GM06990 (cell line): ENCODE measurements at regions not wholly inside any gene's neighbourhood (a gene's known extent, or its start where the extent isn't known, plus 50 kb on each side); places are given as distances from the start of the nearest gene placed in this dataset.
"Not testable (repeated sequence)": the region's sequence is repeated elsewhere in the genome, so short reads cannot be mapped to it uniquely, and the experiment has no call there.

Experiments
- DNase-seq: peaks from one replicate; pipeline ENCODE4 v3.0.0-alpha.2; 2011; ENCODE audit not compliant: insufficient read length; ENCODE audit errors: extremely low read depth
- H3K27me3 ChIP-seq: replicated peaks from 2 replicates; pipeline ENCODE4 v1.6.0; 2011; ENCODE audit warnings: low read length; ENCODE audit not compliant: control insufficient read depth, insufficient read depth
- H3K36me3 ChIP-seq: 2 replicates; pipeline ENCODE4 v1.5.1; 2011; ENCODE audit warnings: low read length; ENCODE audit not compliant: control insufficient read depth, insufficient read depth
- H3K4me3 ChIP-seq: replicated peaks from 2 replicates; pipeline ENCODE4 v1.5.1; 2011; ENCODE audit warnings: low read depth, mild to moderate bottlenecking, control low read depth, low read length
- TF ChIP-seq, protein P1 (sequence below): IDR thresholded peaks from 2 replicates; pipeline ENCODE4 v1.5.1; 2011; ENCODE audit warnings: low read length, control low read depth, mild to moderate bottlenecking, inconsistent platforms; ENCODE audit not compliant: insufficient read depth, poor library complexity, severe bottlenecking

DNA sequence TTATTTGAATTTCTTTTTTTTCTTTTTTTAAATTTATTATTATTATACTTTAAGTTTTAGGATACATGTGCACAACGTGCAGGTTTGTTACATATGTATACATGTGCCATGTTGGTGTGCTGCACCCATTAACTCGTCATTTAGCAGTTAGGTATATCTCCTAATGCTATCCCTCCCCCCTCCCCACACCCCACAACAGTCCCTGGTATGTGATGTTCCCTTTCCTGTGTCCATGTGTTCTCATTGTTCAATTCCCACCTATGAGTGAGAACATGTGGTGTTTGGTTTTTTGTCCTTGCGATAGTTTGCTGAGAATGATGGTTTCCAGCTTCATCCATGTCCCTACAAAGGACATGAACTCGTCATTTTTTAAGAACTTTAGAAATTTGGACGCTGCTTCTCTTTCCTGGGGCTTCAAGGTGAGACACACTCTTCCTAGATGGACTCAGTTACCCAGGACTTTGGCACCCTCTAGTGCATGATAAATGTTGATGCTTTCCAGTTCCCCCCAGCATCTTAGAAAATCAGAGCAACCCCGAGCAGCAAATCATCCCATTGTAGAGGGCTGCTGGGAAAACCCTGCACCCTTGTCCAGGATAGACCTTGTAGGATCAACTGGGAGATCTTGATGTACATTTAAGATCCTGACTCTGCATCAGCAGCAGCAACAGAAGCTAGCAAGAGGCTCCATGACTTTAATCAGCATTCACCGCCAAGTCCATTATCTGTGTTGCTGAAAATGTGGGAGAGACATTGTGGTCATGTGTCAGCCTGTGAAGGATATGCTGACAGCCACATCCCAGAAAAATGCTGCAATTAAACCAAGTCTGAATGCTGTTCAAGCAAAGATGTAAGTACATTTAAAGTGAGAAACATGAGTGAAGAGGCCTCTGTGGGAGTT lies 266.9 kb upstream of the FAM78B start:
- TF ChIP-seq, protein P1, sequence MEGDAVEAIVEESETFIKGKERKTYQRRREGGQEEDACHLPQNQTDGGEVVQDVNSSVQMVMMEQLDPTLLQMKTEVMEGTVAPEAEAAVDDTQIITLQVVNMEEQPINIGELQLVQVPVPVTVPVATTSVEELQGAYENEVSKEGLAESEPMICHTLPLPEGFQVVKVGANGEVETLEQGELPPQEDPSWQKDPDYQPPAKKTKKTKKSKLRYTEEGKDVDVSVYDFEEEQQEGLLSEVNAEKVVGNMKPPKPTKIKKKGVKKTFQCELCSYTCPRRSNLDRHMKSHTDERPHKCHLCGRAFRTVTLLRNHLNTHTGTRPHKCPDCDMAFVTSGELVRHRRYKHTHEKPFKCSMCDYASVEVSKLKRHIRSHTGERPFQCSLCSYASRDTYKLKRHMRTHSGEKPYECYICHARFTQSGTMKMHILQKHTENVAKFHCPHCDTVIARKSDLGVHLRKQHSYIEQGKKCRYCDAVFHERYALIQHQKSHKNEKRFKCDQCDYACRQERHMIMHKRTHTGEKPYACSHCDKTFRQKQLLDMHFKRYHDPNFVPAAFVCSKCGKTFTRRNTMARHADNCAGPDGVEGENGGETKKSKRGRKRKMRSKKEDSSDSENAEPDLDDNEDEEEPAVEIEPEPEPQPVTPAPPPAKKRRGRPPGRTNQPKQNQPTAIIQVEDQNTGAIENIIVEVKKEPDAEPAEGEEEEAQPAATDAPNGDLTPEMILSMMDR: peak; percentile 44
- H3K36me3 ChIP-seq, H3K4me3 ChIP-seq, H3K27me3 ChIP-seq, DNase-seq: not testable (repeated sequence)

DNA sequence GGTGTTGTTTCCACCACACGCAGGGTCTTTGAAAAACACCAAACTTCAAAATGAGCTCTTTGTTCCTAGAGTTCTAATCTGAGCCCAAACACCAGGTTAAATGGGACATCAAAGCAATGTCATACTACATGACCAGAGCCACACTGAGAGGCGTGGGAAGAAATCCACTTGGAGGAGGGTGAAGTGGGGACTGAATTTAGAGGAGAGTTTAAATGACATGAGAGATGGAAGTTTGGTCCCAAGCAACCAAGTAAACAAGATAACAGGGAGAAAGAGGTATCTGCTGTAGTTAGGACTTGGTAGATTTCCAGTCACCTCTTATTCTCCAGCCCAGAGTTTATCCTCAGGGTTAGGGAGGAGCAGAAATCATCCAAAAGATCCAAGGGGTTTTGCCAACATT lies 290.9 kb upstream of the FAM78B start:
- H3K4me3 ChIP-seq: no peak overlapping the region
- TF ChIP-seq, protein P1: no peak
- H3K36me3 ChIP-seq: no peaks in the 10 kb centered on the region
- DNase-seq: no peak
- H3K27me3 ChIP-seq: no peaks in the 10 kb centered on the region

DNA sequence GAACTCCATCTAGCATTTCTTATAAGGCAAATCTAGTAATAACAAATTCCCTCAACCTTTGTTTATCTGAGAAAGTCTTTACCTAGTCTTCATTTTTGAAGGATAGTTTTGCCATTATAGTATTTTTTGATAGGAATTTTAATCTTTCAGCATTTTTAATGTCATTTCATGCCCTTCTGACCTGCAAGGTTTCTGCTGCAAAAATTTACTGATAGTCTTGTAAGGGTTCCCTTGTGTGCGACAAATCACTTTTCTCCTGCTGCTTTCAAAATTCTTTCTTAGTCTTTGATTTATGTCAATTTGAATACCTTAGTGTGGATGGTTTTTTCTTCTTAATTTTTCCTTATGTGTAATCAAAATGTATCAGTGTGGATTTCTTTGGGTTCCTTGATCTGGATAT lies 297.5 kb upstream of the FAM78B start:
- Histone ChIP-seq H3K36me3 (no peaks in the 10 kb centered on the region), H3K4me3 (no peak overlapping the region), H3K27me3 (no peaks in the 10 kb centered on the region)
- TF ChIP-seq, protein P1: no peak
- DNase-seq: no peak

DNA sequence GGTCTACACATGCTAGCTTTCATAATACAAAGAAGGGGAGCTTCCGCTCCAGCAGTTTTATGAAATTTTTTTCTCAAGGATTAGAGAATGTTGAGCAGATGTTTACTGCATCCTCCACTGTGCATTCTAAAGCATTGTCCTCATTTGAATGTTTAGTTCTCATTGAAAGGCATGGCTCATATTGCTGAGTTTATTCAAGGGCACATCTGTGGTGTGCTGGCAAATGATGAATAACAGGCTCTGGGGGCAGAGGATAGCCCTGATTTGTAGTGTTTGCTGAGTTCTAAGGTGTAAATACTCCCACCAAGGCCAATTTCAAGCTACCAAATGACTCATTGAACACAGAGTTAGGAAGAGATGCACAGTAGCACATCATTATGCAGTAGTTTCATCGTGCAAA lies 303.2 kb upstream of the FAM78B start:
- H3K36me3 ChIP-seq: no peaks in the 10 kb centered on the region
- no peak for DNase-seq
- TF ChIP-seq, protein P1: no peak

DNA sequence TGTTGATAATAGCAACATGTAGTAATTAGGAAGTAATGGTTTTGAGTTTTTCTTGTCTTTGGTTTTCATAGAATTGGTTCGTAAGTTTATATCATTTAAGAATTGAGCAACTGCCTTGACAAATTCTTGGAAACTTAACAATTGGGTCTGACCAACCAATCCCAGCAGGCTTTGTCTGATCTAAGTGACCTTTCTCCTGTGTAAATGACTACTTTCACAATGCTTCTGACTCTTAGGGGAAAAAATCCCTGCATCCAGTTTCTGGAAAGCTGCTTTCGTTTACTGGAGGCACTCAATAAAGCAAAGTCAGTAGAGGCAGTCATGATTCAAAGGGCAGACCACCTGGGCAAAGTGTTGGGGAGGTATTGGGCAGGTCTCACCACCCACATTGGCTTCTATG lies 303.6 kb upstream of the FAM78B start:
- H3K36me3 ChIP-seq: no peaks in the 10 kb centered on the region
- H3K27me3 ChIP-seq: no peaks in the 10 kb centered on the region
- no peak overlapping the region for H3K4me3 ChIP-seq
- TF ChIP-seq, protein P1: no peak
- no peak for DNase-seq

More for the DNA sequence above, 303.2 kb upstream of the FAM78B start:
- Histone ChIP-seq H3K27me3 (no peaks in the 10 kb centered on the region), H3K4me3 (no peak overlapping the region)

DNA sequence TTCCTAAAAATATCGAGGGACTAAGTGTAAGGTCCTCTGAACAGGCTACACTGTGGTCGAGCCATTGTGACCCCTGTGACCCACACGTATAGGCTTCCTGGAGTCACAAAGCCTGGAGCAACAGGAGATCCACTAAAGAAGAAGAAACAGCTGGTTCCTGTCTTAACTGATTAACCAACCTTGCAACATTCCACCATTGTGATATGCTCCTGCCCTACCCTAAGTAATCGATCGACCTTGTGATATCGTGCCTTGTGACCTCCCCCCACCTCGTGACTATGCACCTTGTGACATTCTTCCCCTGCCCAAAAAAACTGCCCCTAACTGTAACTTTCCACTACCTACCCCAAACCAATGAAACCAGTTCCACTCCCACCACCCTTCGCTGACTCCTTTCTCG lies 304.6 kb upstream of the FAM78B start:
- DNase-seq: no peak
- no peaks in the 10 kb centered on the region for H3K27me3 ChIP-seq
- no peak overlapping the region for H3K4me3 ChIP-seq
- TF ChIP-seq, protein P1: no peak
- H3K36me3 ChIP-seq: no peaks in the 10 kb centered on the region
